Hepatocyte (in vitro differentiated cells): ENCODE measurements at regions not wholly inside any gene's neighbourhood (a gene's known extent, or its start where the extent isn't known, plus 50 kb on each side); places are given as distances from the start of the nearest gene placed in this dataset.
A peak's percentile ranks its signal among the peaks of the same experiment; 100 is the strongest.

Experiments used
- DNase-seq: peaks from one replicate; pipeline ENCODE4 v3.0.0-alpha.2; 2016; ENCODE audit warnings: low spot score
- H2AFZ ChIP-seq: fragments of 200-600 bp; sonication (generic); 2 replicates; pipeline ENCODE4 v1.6.0; 2016; ENCODE audit warnings: antibody characterized with exemption, mild to moderate bottlenecking
- H3K27ac ChIP-seq: fragments of 200-600 bp; sonication (generic); 2 replicates; pipeline ENCODE4 v1.5.1; 2016; ENCODE audit warnings: mild to moderate bottlenecking
- H3K27me3 ChIP-seq: fragments of 200-600 bp; sonication (generic); 2 replicates; pipeline ENCODE4 v1.6.1; 2016
- H3K36me3 ChIP-seq: fragments of 200-600 bp; sonication (generic); replicated peaks from 2 replicates; pipeline ENCODE4 v1.5.1; 2016; ENCODE audit warnings: low read depth; ENCODE audit not compliant: insufficient read depth
- H3K4me1 ChIP-seq: fragments of 200-600 bp; sonication (generic); 2 replicates; pipeline ENCODE4 v1.5.1; 2016; ENCODE audit warnings: mild to moderate bottlenecking, moderate library complexity; ENCODE audit not compliant: insufficient read depth
- H3K4me2 ChIP-seq: fragments of 200-600 bp; sonication (generic); 2 replicates; pipeline ENCODE4 v1.6.0; 2016
- H3K4me3 ChIP-seq: fragments of 200-600 bp; sonication (generic); 2 replicates; pipeline ENCODE4 v1.5.1; 2016; ENCODE audit warnings: mild to moderate bottlenecking
- H3K79me2 ChIP-seq: fragments of 200-600 bp; sonication (generic); 2 replicates; pipeline ENCODE4 v1.6.0; 2017; ENCODE audit warnings: mild to moderate bottlenecking
- H3K9me2 ChIP-seq: fragments of 200-600 bp; sonication (generic); replicated peaks from 2 replicates; pipeline ENCODE4 v1.6.0; 2017; ENCODE audit warnings: mild to moderate bottlenecking; ENCODE audit not compliant: insufficient read depth
- H3K9me3 ChIP-seq: fragments of 200-600 bp; sonication (generic); 2 replicates; pipeline ENCODE4 v1.5.1; 2016; ENCODE audit warnings: low read depth, mild to moderate bottlenecking
- H4K20me1 ChIP-seq: fragments of 200-600 bp; sonication (generic); 2 replicates; pipeline ENCODE4 v1.6.0; 2016; ENCODE audit warnings: mild to moderate bottlenecking; ENCODE audit not compliant: insufficient read depth, poor library complexity, severe bottlenecking
- CTCF ChIP-seq: fragments of 200-600 bp; sonication (generic); IDR thresholded peaks from 2 replicates; pipeline ENCODE4 v1.5.1; 2016; ENCODE audit warnings: antibody characterized with exemption, mild to moderate bottlenecking; ENCODE audit not compliant: poor library complexity
- EZH2 ChIP-seq: fragments of 200-600 bp; sonication (generic); IDR thresholded peaks from 2 replicates; pipeline ENCODE4 v1.6.1; 2016; ENCODE audit warnings: antibody characterized with exemption, mild to moderate bottlenecking, borderline replicate concordance
- EZH2phosphoT487 ChIP-seq: fragments of 200-600 bp; sonication (generic); IDR thresholded peaks from one replicate; pipeline ENCODE4 v1.6.1; 2018; ENCODE audit warnings: antibody characterized with exemption, mild to moderate bottlenecking, low read depth, moderate library complexity; ENCODE audit not compliant: unreplicated experiment, severe bottlenecking
- WGBS: methylation state at CpG from one replicate; pipeline ENCODE4 v1.1.6; 2016; ENCODE audit warnings: low lambda C conversion rate; ENCODE audit errors: missing lambda C conversion rate; 5-methylcytosine and 5-hydroxymethylcytosine counted together

- no peak for TF ChIP-seq EZH2phosphoT487
- TF ChIP-seq EZH2, result no peak
- no peak for TF ChIP-seq CTCF
- no peak overlapping the region for H3K4me2 ChIP-seq
- no peaks in the 10 kb centered on the region for H4K20me1 ChIP-seq
- H3K27ac ChIP-seq, result no peak overlapping the region
- H3K4me1 ChIP-seq, result no peaks in the 10 kb centered on the region
- H3K27me3 ChIP-seq, result no peaks in the 10 kb centered on the region
- no peaks in the 10 kb centered on the region for H3K9me2 ChIP-seq
- H3K9me3 ChIP-seq, result no peaks in the 10 kb centered on the region
- H2AFZ ChIP-seq, result no peak overlapping the region
- DNase-seq, result peak; percentile 5
- H3K79me2 ChIP-seq, result no peaks in the 10 kb centered on the region
- no peaks in the 10 kb centered on the region for H3K36me3 ChIP-seq
- WGBS, result 73% methylated on average over 4 of the region's 4 CpGs
- no peak overlapping the region for H3K4me3 ChIP-seq
Observed at GRCh38 chr4:11301075-11301660, 127.5 kb downstream of the HS3ST1 start.

GRCh38 chr4:11299836-11300235 is 128.9 kb downstream of the HS3ST1 start:
- 80% methylated on average over 5 of the region's 5 CpGs for WGBS
- H4K20me1 ChIP-seq, result no peaks in the 10 kb centered on the region

GRCh38 chr4:11299016-11299415 is 129.7 kb downstream of the HS3ST1 start:
- Histone ChIP-seq H3K4me1 (no peaks in the 10 kb centered on the region), H3K9me3 (no peaks in the 10 kb centered on the region), H3K27ac (no peak overlapping the region), H3K9me2 (no peaks in the 10 kb centered on the region), H3K27me3 (no peaks in the 10 kb centered on the region), H4K20me1 (no peaks in the 10 kb centered on the region), H3K4me3 (no peak overlapping the region), H3K4me2 (no peak overlapping the region), H3K36me3 (no peaks in the 10 kb centered on the region), H2AFZ (no peak overlapping the region), H3K79me2 (no peaks in the 10 kb centered on the region)
- TF ChIP-seq EZH2, result no peak
- no peak for TF ChIP-seq EZH2phosphoT487
- TF ChIP-seq CTCF, result no peak
- DNase-seq, result no peak
- 91% methylated on average over 6 of the region's 6 CpGs for WGBS

More at GRCh38 chr4:11299836-11300235, 128.9 kb downstream of the HS3ST1 start:
- H3K4me1 ChIP-seq, result no peaks in the 10 kb centered on the region
- no peak for TF ChIP-seq CTCF
- TF ChIP-seq EZH2phosphoT487, result no peak
- no peak for TF ChIP-seq EZH2
- H3K9me3 ChIP-seq, result no peaks in the 10 kb centered on the region
- no peaks in the 10 kb centered on the region for H3K36me3 ChIP-seq
- H3K79me2 ChIP-seq, result no peaks in the 10 kb centered on the region
- H2AFZ ChIP-seq, result no peak overlapping the region
- no peak overlapping the region for H3K4me3 ChIP-seq
- no peaks in the 10 kb centered on the region for H3K27me3 ChIP-seq
- no peak overlapping the region for H3K4me2 ChIP-seq
- H3K27ac ChIP-seq, result no peak overlapping the region
- no peak for DNase-seq
- no peaks in the 10 kb centered on the region for H3K9me2 ChIP-seq
